ENCODE measurements at regions not wholly inside any gene's neighbourhood (a gene's known extent, or its start where the extent isn't known, plus 50 kb on each side); places are given as distances from the start of the nearest gene placed in this dataset.
"Not testable (repeated sequence)": the region's sequence is repeated elsewhere in the genome, so short reads cannot be mapped to it uniquely, and the experiment has no call there.

GRCh38 chr7:57638666-57639065 is 188.7 kb downstream of the ZNF716 start:
- H3K4me3 Mint-ChIP-seq, result no peak overlapping the region
- DNase-seq, result no peak
- H3K4me1 Mint-ChIP-seq, result no peaks in the 10 kb centered on the region
- H3K27ac Mint-ChIP-seq, result no peak overlapping the region
- no peaks in the 10 kb centered on the region for H3K36me3 Mint-ChIP-seq
- ATAC-seq (ENCODE audit: low read depth in 2 of 2), result no peak
- H3K9me3 Mint-ChIP-seq, result peaks cover 0 to 21% (median 5%) of the 10 kb centered on the region in 7 donors
- no peaks in the 10 kb centered on the region for H3K27me3 Mint-ChIP-seq

DNA sequence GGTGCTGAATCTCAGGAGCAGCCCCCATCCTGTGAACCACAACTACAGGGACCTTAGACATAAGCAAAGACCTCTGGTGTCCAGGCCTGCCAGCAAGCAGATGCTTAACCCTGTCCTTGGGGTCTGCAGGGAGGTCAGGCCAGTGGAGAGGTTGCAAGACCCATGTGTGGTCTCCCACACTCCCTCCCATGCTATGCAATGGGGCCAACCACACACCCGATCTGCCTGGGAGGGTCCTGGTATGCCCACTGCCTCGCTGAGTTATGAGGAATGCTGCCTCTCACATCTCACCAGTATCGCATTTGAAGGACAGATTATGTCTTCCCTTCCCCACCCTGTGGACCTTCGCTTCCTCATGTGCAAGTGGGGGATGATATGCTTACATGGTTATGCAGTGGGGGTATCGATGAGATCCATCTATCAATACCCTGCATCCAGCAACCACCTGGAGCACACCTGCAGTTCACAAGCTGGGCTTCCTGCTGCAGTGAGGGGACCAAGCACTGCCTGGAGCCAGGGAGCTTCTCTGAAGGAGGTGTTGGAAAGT is 191.6 kb downstream of the ZNF716 start:
- DNase-seq, result no peak
- H3K4me3 Mint-ChIP-seq, result no peak overlapping the region

DNA sequence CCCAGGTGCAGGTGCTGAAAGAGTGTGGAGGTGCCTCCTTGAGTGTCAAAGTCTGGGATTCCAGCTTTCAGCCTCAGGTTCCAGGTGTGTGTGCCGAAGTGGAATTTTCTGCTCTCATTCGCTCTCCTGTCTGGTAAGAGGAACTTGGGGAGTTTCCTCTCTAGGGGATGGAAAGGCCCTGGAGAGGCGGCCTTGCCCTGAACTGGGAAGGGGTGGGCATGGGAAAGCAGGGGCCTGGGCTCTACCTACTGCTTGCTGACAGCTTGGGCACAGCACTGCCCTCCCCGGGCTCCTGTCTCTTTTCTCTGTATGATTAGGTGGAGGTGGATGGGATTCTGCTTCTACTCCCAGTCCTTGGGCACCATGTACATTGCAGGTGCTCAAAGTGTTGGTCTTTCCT is 192.8 kb downstream of the ZNF716 start:
- DNase-seq (no peak), ATAC-seq (ENCODE audit: low read depth in 2 of 2) (no peak)
- H3K4me1 Mint-ChIP-seq, result no peaks in the 10 kb centered on the region
- no peak overlapping the region for H3K4me3 Mint-ChIP-seq
- no peaks in the 10 kb centered on the region for H3K27me3 Mint-ChIP-seq
- H3K9me3 Mint-ChIP-seq, result peaks cover 7 to 29% (median 10%) of the 10 kb centered on the region in 7 donors
- H3K27ac Mint-ChIP-seq, result no peak overlapping the region
- H3K36me3 Mint-ChIP-seq, result peaks cover 0 to 9% of the 10 kb centered on the region in 2 donors

More for the DNA sequence above, 191.6 kb downstream of the ZNF716 start:
- no peak overlapping the region for H3K27ac Mint-ChIP-seq
- H3K4me1 Mint-ChIP-seq, result no peaks in the 10 kb centered on the region
- no peaks in the 10 kb centered on the region for H3K27me3 Mint-ChIP-seq
- peaks cover 6 to 29% (median 10%) of the 10 kb centered on the region in 7 donors for H3K9me3 Mint-ChIP-seq
- peaks cover 0 to 9% of the 10 kb centered on the region in 2 donors for H3K36me3 Mint-ChIP-seq
- ATAC-seq (ENCODE audit: low read depth in 2 of 2), result no peak

DNA sequence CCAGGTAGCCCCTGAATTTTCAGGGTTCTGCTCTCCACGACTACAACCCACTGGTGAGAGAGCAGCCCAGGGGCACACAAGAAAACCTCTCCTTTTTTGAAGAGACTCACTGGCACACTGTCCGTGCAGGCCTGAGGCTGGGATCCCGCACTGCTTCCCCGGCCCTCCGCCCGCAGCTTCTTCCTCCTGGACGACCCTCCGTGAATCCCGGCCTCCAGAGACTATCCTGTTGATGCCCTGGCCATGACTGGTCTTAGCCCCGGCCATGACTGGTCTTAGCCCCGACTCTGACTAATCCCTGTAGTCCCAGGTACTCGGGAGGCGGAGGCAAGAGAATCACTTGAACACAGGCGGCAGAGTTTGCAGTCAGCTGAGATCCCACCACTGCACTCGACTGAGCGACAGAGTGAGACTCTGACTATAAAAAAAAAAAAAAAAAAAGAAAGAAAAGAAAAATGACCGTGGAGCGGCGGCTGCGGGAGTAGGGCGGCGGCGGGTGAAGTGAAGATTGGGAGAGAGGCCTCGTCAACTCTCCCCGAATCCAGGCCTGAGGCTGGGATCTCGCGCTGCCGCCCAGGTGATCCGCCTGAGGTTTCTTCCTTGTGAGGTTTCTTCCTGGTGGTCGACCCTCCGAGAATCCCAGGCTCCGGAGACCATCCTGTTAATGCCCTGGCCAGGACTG is 196.4 kb downstream of the ZNF716 start:
- Mint-ChIP-seq H3K27me3 (no peaks in the 10 kb centered on the region), H3K36me3 (peaks cover 0 to 25% of the 10 kb centered on the region in 2 donors), H3K4me3 (no peak overlapping the region), H3K4me1 (peaks cover 0 to 4% (median 0%) of the 10 kb centered on the region in 3 donors), H3K27ac (no peak overlapping the region), H3K9me3 (peaks cover 20 to 50% (median 33%) of the 10 kb centered on the region in 7 donors)
- no peak for DNase-seq
- no peak for ATAC-seq (ENCODE audit: low read depth in 2 of 2)

- peaks cover 0 to 25% of the 10 kb centered on the region in 2 donors for H3K36me3 Mint-ChIP-seq
- no peak overlapping the region for H3K27ac Mint-ChIP-seq
- no peak overlapping the region for H3K4me3 Mint-ChIP-seq
- H3K27me3 Mint-ChIP-seq, result no peaks in the 10 kb centered on the region
- H3K9me3 Mint-ChIP-seq, result peaks cover 18 to 50% (median 31%) of the 10 kb centered on the region in 7 donors
- no peak for DNase-seq
- peaks cover 0 to 4% (median 0%) of the 10 kb centered on the region in 3 donors for H3K4me1 Mint-ChIP-seq
- no peak for ATAC-seq (ENCODE audit: low read depth in 2 of 2)
These were observed 196.9 kb downstream of the ZNF716 start for GRCh38 chr7:57646901-57647246.

- H3K4me1 Mint-ChIP-seq; H3K27ac Mint-ChIP-seq; H3K4me3 Mint-ChIP-seq; DNase-seq; H3K27me3 Mint-ChIP-seq; ATAC-seq (ENCODE audit: low read depth in 2 of 2): not testable (repeated sequence)
- Mint-ChIP-seq H3K9me3 (peaks cover 27 to 52% (median 34%) of the 10 kb centered on the region in 7 donors), H3K36me3 (peaks cover 0 to 46% of the 10 kb centered on the region in 2 donors)
These were observed 200.4 kb downstream of the ZNF716 start for GRCh38 chr7:57650401-57650800.

GRCh38 chr7:57651006-57651405 is 201.0 kb downstream of the ZNF716 start:
- Mint-ChIP-seq H3K27me3 (no peaks in the 10 kb centered on the region), H3K36me3 (peaks cover 0 to 40% of the 10 kb centered on the region in 2 donors), H3K4me1 (peaks cover 0 to 4% (median 0%) of the 10 kb centered on the region in 3 donors), H3K27ac (no peak overlapping the region), H3K4me3 (no peak overlapping the region), H3K9me3 (peaks cover 24 to 46% (median 29%) of the 10 kb centered on the region in 7 donors)
- no peak for ATAC-seq (ENCODE audit: low read depth in 2 of 2)
- no peak for DNase-seq

DNA sequence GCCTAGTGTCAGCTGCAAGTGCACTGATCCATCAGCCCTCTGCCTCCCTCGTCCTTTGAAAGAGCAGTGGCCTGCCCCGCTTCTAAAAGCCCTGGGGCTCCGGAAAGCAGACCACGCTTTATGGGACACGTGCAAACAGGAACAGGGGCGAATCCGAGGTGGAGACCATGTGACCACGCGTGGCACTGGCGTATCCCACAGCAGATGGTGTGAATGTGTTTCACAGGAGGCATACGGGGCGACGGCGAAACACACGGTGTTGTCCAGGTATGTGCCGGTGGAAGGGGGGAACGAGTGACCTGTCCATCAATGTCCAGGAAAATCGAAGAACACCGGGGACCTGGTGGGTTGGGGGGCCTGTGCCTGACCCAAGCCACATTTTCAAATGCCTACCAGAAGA is 201.6 kb downstream of the ZNF716 start:
- not testable (repeated sequence) for ATAC-seq (ENCODE audit: low read depth in 2 of 2); H3K27ac Mint-ChIP-seq; H3K4me1 Mint-ChIP-seq; H3K27me3 Mint-ChIP-seq; DNase-seq; H3K4me3 Mint-ChIP-seq
- Mint-ChIP-seq H3K36me3 (peaks cover 0 to 37% of the 10 kb centered on the region in 2 donors), H3K9me3 (peaks cover 24 to 44% (median 28%) of the 10 kb centered on the region in 7 donors)

DNA sequence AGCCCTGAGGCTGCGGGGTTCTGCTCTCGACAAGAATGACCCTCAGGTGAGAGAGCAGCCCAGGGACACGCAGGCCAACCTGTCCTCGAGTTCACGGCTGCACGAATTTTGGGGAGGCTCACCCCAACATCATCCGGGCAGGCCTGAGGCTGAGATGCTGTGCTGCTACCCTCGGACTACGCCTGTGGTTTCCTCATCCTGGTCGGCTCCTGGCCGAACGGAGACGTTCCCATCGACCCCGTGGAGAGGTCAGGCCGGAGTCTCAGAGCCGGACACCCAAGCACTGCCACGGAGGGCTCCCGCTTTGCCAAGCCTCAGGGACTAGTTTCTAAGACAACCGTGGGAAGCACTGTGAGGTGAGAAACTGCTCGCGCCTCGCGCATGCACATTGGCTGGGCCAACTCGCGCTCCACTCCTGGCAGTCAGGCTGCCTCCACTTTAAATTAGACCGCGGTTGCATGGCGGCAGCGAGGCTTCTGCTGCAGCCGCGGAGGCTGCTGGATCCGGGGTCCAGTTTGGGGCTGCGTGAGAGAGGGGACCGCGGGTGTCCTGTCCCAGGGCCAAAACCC is 203.4 kb downstream of the ZNF716 start:
- ATAC-seq (ENCODE audit: low read depth in 2 of 2) (no peak), DNase-seq (no peak)
- Mint-ChIP-seq H3K4me3 (no peak overlapping the region), H3K27ac (no peak overlapping the region), H3K27me3 (no peaks in the 10 kb centered on the region), H3K4me1 (peaks cover 0 to 4% (median 0%) of the 10 kb centered on the region in 3 donors), H3K9me3 (peaks cover 18 to 50% (median 29%) of the 10 kb centered on the region in 7 donors), H3K36me3 (peaks cover under 1 to 37% of the 10 kb centered on the region in 2 donors)

GRCh38 chr7:57655156-57655871 is 205.3 kb downstream of the ZNF716 start:
- peaks cover 12 to 52% (median 33%) of the 10 kb centered on the region in 7 donors for H3K9me3 Mint-ChIP-seq
- not testable (repeated sequence) for DNase-seq; H3K4me3 Mint-ChIP-seq; ATAC-seq (ENCODE audit: low read depth in 2 of 2); H3K27me3 Mint-ChIP-seq; H3K27ac Mint-ChIP-seq; H3K4me1 Mint-ChIP-seq
- peaks cover 4 to 28% of the 10 kb centered on the region in 2 donors for H3K36me3 Mint-ChIP-seq

GRCh38 chr7:57659226-57659625 is 209.2 kb downstream of the ZNF716 start:
- DNase-seq; H3K4me1 Mint-ChIP-seq; H3K4me3 Mint-ChIP-seq; H3K36me3 Mint-ChIP-seq; H3K27ac Mint-ChIP-seq; ATAC-seq (ENCODE audit: low read depth in 2 of 2); H3K27me3 Mint-ChIP-seq: not testable (repeated sequence)
- peaks cover 9 to 38% (median 23%) of the 10 kb centered on the region in 7 donors for H3K9me3 Mint-ChIP-seq

DNA sequence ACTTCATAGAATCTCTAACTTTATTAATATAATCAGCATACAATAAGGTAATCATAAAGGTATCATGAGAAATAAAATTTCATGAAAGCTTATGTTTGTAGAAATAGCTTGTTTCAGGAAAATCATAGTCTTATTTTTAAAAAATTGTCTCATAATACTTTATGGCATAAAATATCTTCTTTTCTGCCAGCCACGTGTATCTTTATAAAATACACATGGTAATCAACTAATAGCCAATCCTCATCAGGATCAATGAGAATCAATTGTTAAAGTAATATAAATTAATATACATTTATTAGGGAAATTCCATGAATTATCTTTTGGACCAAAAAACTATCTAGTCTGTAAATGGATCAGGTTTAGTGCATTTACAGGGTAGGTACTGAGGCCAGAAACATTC is 227.0 kb downstream of the ZNF716 start:
- not testable (repeated sequence) for H3K36me3 Mint-ChIP-seq; H3K4me3 Mint-ChIP-seq; H3K27ac Mint-ChIP-seq; H3K4me1 Mint-ChIP-seq; H3K27me3 Mint-ChIP-seq; DNase-seq; ATAC-seq (ENCODE audit: low read depth in 2 of 2)
- H3K9me3 Mint-ChIP-seq, result peaks cover 8 to 23% (median 14%) of the 10 kb centered on the region in 7 donors

DNA sequence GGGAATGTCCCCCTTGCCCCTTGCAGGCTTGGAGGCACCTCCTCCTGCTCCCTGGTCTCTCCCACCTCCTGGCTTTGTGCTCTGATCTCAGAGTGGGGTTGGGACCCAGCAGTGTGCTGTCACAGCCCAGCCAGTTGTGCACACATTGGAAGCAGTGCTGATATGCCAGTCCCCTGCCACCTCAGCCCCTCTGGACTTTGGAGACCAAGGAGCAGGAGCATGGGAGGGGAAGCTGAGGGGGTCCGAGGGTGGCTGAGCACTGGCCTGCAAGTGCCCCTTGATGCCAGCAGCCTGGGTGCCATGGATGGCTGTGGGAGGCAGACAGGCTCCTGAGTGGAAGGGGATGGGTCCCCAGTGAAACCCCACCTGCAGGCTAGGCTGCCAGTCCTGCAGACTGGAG is 235.4 kb downstream of the ZNF716 start:
- H3K27me3 Mint-ChIP-seq, result no peaks in the 10 kb centered on the region
- H3K4me1 Mint-ChIP-seq, result no peaks in the 10 kb centered on the region
- H3K36me3 Mint-ChIP-seq, result no peaks in the 10 kb centered on the region
- ATAC-seq (ENCODE audit: low read depth in 2 of 2) (no peak), DNase-seq (no peak)
- peaks cover 0 to 11% (median 7%) of the 10 kb centered on the region in 7 donors for H3K9me3 Mint-ChIP-seq
- no peak overlapping the region for H3K27ac Mint-ChIP-seq
- H3K4me3 Mint-ChIP-seq, result no peak overlapping the region
